ENCODE measurements at regions not wholly inside any gene's neighbourhood (a gene's known extent, or its start where the extent isn't known, plus 50 kb on each side); places are given as distances from the start of the nearest gene placed in this dataset.

GRCh38 chr5:174317256-174317894 is 271.9 kb downstream of the NSG2 start:
- Histone ChIP-seq H3K9me3 (ENCODE audit: control insufficient read depth, insufficient read depth, low read length) (no peaks in the 10 kb centered on the region), H3K9ac (ENCODE audit: low read depth, low read length) (no peak overlapping the region), H3K4me1 (ENCODE audit: control insufficient read depth, insufficient read depth, low read length) (no peaks in the 10 kb centered on the region), H3K27me3 (ENCODE audit: control insufficient read depth, insufficient read depth, low read length) (peaks cover 13% of the 10 kb centered on the region), H3K4me3 (ENCODE audit: low read depth, low read length) (no peak overlapping the region), H3K36me3 (ENCODE audit: control insufficient read depth, insufficient read depth, low read length) (no peaks in the 10 kb centered on the region)

- Histone ChIP-seq H3K9me3 (ENCODE audit: control insufficient read depth, insufficient read depth, low read length) (no peaks in the 10 kb centered on the region), H3K4me1 (ENCODE audit: control insufficient read depth, insufficient read depth, low read length) (no peaks in the 10 kb centered on the region), H3K4me3 (ENCODE audit: low read depth, low read length) (no peak overlapping the region), H3K27me3 (ENCODE audit: control insufficient read depth, insufficient read depth, low read length) (peaks cover 3% of the 10 kb centered on the region), H3K36me3 (ENCODE audit: control insufficient read depth, insufficient read depth, low read length) (no peaks in the 10 kb centered on the region), H3K9ac (ENCODE audit: low read depth, low read length) (no peak overlapping the region)
Measured at GRCh38 chr5:174318578-174318977, 273.1 kb downstream of the NSG2 start.

GRCh38 chr5:174319551-174319950 is 274.0 kb downstream of the NSG2 start:
- Histone ChIP-seq H3K4me3 (ENCODE audit: low read depth, low read length) (no peak overlapping the region), H3K9ac (ENCODE audit: low read depth, low read length) (no peak overlapping the region), H3K36me3 (ENCODE audit: control insufficient read depth, insufficient read depth, low read length) (no peaks in the 10 kb centered on the region), H3K4me1 (ENCODE audit: control insufficient read depth, insufficient read depth, low read length) (no peaks in the 10 kb centered on the region), H3K9me3 (ENCODE audit: control insufficient read depth, insufficient read depth, low read length) (no peaks in the 10 kb centered on the region), H3K27me3 (ENCODE audit: control insufficient read depth, insufficient read depth, low read length) (no peaks in the 10 kb centered on the region)

GRCh38 chr5:174320051-174320450 is 274.5 kb downstream of the NSG2 start:
- no peaks in the 10 kb centered on the region for H3K36me3 ChIP-seq (ENCODE audit: control insufficient read depth, insufficient read depth, low read length)
- no peaks in the 10 kb centered on the region for H3K4me1 ChIP-seq (ENCODE audit: control insufficient read depth, insufficient read depth, low read length)
- H3K27me3 ChIP-seq (ENCODE audit: control insufficient read depth, insufficient read depth, low read length), result no peaks in the 10 kb centered on the region
- H3K9me3 ChIP-seq (ENCODE audit: control insufficient read depth, insufficient read depth, low read length), result no peaks in the 10 kb centered on the region
- H3K9ac ChIP-seq (ENCODE audit: low read depth, low read length), result no peak overlapping the region
- no peak overlapping the region for H3K4me3 ChIP-seq (ENCODE audit: low read depth, low read length)

- Histone ChIP-seq H3K36me3 (ENCODE audit: control insufficient read depth, insufficient read depth, low read length) (no peaks in the 10 kb centered on the region), H3K4me1 (ENCODE audit: control insufficient read depth, insufficient read depth, low read length) (no peaks in the 10 kb centered on the region), H3K27me3 (ENCODE audit: control insufficient read depth, insufficient read depth, low read length) (no peaks in the 10 kb centered on the region), H3K9me3 (ENCODE audit: control insufficient read depth, insufficient read depth, low read length) (no peaks in the 10 kb centered on the region), H3K9ac (ENCODE audit: low read depth, low read length) (no peak overlapping the region), H3K4me3 (ENCODE audit: low read depth, low read length) (no peak overlapping the region)
Measured at GRCh38 chr5:174323878-174324281, 278.4 kb downstream of the NSG2 start.

GRCh38 chr5:174324680-174325079 is 279.2 kb downstream of the NSG2 start:
- no peaks in the 10 kb centered on the region for H3K27me3 ChIP-seq (ENCODE audit: control insufficient read depth, insufficient read depth, low read length)
- H3K4me3 ChIP-seq (ENCODE audit: low read depth, low read length), result no peak overlapping the region
- no peaks in the 10 kb centered on the region for H3K36me3 ChIP-seq (ENCODE audit: control insufficient read depth, insufficient read depth, low read length)
- no peaks in the 10 kb centered on the region for H3K9me3 ChIP-seq (ENCODE audit: control insufficient read depth, insufficient read depth, low read length)
- H3K9ac ChIP-seq (ENCODE audit: low read depth, low read length), result no peak overlapping the region
- no peaks in the 10 kb centered on the region for H3K4me1 ChIP-seq (ENCODE audit: control insufficient read depth, insufficient read depth, low read length)

GRCh38 chr5:174325431-174325830 is 279.9 kb downstream of the NSG2 start:
- H3K36me3 ChIP-seq (ENCODE audit: control insufficient read depth, insufficient read depth, low read length), result no peaks in the 10 kb centered on the region
- H3K27me3 ChIP-seq (ENCODE audit: control insufficient read depth, insufficient read depth, low read length), result no peaks in the 10 kb centered on the region
- no peaks in the 10 kb centered on the region for H3K9me3 ChIP-seq (ENCODE audit: control insufficient read depth, insufficient read depth, low read length)
- H3K4me1 ChIP-seq (ENCODE audit: control insufficient read depth, insufficient read depth, low read length), result no peaks in the 10 kb centered on the region
- H3K9ac ChIP-seq (ENCODE audit: low read depth, low read length), result no peak overlapping the region
- no peak overlapping the region for H3K4me3 ChIP-seq (ENCODE audit: low read depth, low read length)

- no peak overlapping the region for H3K9ac ChIP-seq (ENCODE audit: low read depth, low read length)
- no peaks in the 10 kb centered on the region for H3K36me3 ChIP-seq (ENCODE audit: control insufficient read depth, insufficient read depth, low read length)
- no peak overlapping the region for H3K4me3 ChIP-seq (ENCODE audit: low read depth, low read length)
- H3K27me3 ChIP-seq (ENCODE audit: control insufficient read depth, insufficient read depth, low read length), result no peaks in the 10 kb centered on the region
- H3K9me3 ChIP-seq (ENCODE audit: control insufficient read depth, insufficient read depth, low read length), result no peaks in the 10 kb centered on the region
- H3K4me1 ChIP-seq (ENCODE audit: control insufficient read depth, insufficient read depth, low read length), result no peaks in the 10 kb centered on the region
Measured at GRCh38 chr5:174325961-174326360, 280.5 kb downstream of the NSG2 start.

- H3K36me3 ChIP-seq (ENCODE audit: control insufficient read depth, insufficient read depth, low read length), result no peaks in the 10 kb centered on the region
- no peak overlapping the region for H3K4me3 ChIP-seq (ENCODE audit: low read depth, low read length)
- no peaks in the 10 kb centered on the region for H3K4me1 ChIP-seq (ENCODE audit: control insufficient read depth, insufficient read depth, low read length)
- H3K9ac ChIP-seq (ENCODE audit: low read depth, low read length), result no peak overlapping the region
- H3K27me3 ChIP-seq (ENCODE audit: control insufficient read depth, insufficient read depth, low read length), result no peaks in the 10 kb centered on the region
- H3K9me3 ChIP-seq (ENCODE audit: control insufficient read depth, insufficient read depth, low read length), result no peaks in the 10 kb centered on the region
Measured at GRCh38 chr5:174326372-174326771, 280.9 kb downstream of the NSG2 start.

GRCh38 chr5:174327317-174327864 is 281.9 kb downstream of the NSG2 start:
- H3K9me3 ChIP-seq (ENCODE audit: control insufficient read depth, insufficient read depth, low read length), result no peaks in the 10 kb centered on the region
- H3K36me3 ChIP-seq (ENCODE audit: control insufficient read depth, insufficient read depth, low read length), result no peaks in the 10 kb centered on the region
- H3K27me3 ChIP-seq (ENCODE audit: control insufficient read depth, insufficient read depth, low read length), result no peaks in the 10 kb centered on the region
- H3K4me3 ChIP-seq (ENCODE audit: low read depth, low read length), result no peak overlapping the region
- no peaks in the 10 kb centered on the region for H3K4me1 ChIP-seq (ENCODE audit: control insufficient read depth, insufficient read depth, low read length)
- no peak overlapping the region for H3K9ac ChIP-seq (ENCODE audit: low read depth, low read length)

GRCh38 chr5:174327896-174328295 is 282.4 kb downstream of the NSG2 start:
- no peaks in the 10 kb centered on the region for H3K9me3 ChIP-seq (ENCODE audit: control insufficient read depth, insufficient read depth, low read length)
- no peak overlapping the region for H3K9ac ChIP-seq (ENCODE audit: low read depth, low read length)
- H3K36me3 ChIP-seq (ENCODE audit: control insufficient read depth, insufficient read depth, low read length), result no peaks in the 10 kb centered on the region
- no peaks in the 10 kb centered on the region for H3K4me1 ChIP-seq (ENCODE audit: control insufficient read depth, insufficient read depth, low read length)
- H3K27me3 ChIP-seq (ENCODE audit: control insufficient read depth, insufficient read depth, low read length), result no peaks in the 10 kb centered on the region
- no peak overlapping the region for H3K4me3 ChIP-seq (ENCODE audit: low read depth, low read length)

- Histone ChIP-seq H3K4me1 (ENCODE audit: control insufficient read depth, insufficient read depth, low read length) (no peaks in the 10 kb centered on the region), H3K9me3 (ENCODE audit: control insufficient read depth, insufficient read depth, low read length) (no peaks in the 10 kb centered on the region), H3K27me3 (ENCODE audit: control insufficient read depth, insufficient read depth, low read length) (no peaks in the 10 kb centered on the region), H3K4me3 (ENCODE audit: low read depth, low read length) (no peak overlapping the region), H3K36me3 (ENCODE audit: control insufficient read depth, insufficient read depth, low read length) (no peaks in the 10 kb centered on the region), H3K9ac (ENCODE audit: low read depth, low read length) (no peak overlapping the region)
Measured at GRCh38 chr5:174328631-174329299, 283.3 kb downstream of the NSG2 start.

Data from iPS-15b (cell line).